T-helper 2 cell treated with Interferon-gamma antibody and Interleukin-4, amounts not matched to agents 5 μg/mL and 100 μg/mL, for 36 hours (primary cell): ENCODE measurements at regions not wholly inside any gene's neighbourhood (a gene's known extent, or its start where the extent isn't known, plus 50 kb on each side); places are given as distances from the start of the nearest gene placed in this dataset.

ENCODE experiments used
- DNase-seq: peaks from one replicate; pipeline ENCODE4 v3.0.0; 2021; ENCODE audit warnings: low spot score
- H3K27ac Mint-ChIP-seq: one replicate; pipeline ENCODE4 v1.8.0; 2021; ENCODE audit warnings: mild to moderate bottlenecking, mixed read lengths
- H3K27me3 Mint-ChIP-seq: one replicate; pipeline ENCODE4 v1.8.0; 2021; ENCODE audit warnings: low read depth, mixed read lengths
- H3K36me3 Mint-ChIP-seq: one replicate; pipeline ENCODE4 v1.8.0; 2021; ENCODE audit warnings: low read depth, mixed read lengths
- H3K4me1 Mint-ChIP-seq: one replicate; pipeline ENCODE4 v1.8.0; 2021; ENCODE audit warnings: low read depth, mixed read lengths
- H3K4me3 Mint-ChIP-seq: one replicate; pipeline ENCODE4 v1.8.0; 2022; ENCODE audit warnings: mild to moderate bottlenecking, moderate library complexity, mixed read lengths
- H3K9me3 Mint-ChIP-seq: one replicate; pipeline ENCODE4 v1.8.0; 2021; ENCODE audit warnings: mixed read lengths

GRCh38 chr13:106859533-106859904 is 291.6 kb upstream of the ARGLU1 start:
- Mint-ChIP-seq H3K36me3 (no peaks in the 10 kb centered on the region), H3K4me1 (no peaks in the 10 kb centered on the region), H3K9me3 (no peaks in the 10 kb centered on the region), H3K4me3 (no peak overlapping the region), H3K27me3 (no peaks in the 10 kb centered on the region), H3K27ac (no peak overlapping the region)
- DNase-seq: no peak

DNA sequence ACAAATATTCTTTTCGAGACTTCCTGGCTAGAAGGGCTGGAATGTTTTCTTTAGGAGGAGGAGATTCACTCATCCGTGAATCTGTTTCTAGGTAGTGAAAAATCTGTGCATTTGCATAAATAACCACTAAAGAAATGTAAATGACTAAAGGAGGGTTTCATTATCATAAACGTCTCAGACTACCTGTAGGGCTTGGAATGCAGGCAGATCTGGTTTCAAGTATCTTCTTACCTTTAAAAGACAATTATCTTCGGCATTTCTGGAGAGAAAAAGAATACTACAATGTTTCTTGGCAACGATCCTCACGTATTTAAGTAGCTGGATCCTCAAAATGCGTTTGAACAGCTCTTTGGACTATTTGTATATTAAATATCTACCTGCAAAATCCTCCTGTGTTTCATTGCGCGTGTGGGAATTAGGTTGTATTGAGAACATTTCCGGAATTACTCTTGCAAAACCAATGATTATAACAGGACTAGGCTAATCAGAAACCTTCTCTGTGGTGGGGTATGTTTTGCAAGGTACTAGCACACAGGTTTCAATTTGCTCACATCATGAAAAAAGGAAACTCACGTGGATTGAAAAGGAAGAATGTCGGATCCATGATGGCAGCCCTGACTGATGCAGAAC is 291.1 kb upstream of the ARGLU1 start:
- Mint-ChIP-seq H3K27ac (no peak overlapping the region), H3K4me3 (no peak overlapping the region), H3K27me3 (no peaks in the 10 kb centered on the region), H3K9me3 (no peaks in the 10 kb centered on the region), H3K4me1 (no peaks in the 10 kb centered on the region), H3K36me3 (no peaks in the 10 kb centered on the region)
- no peak for DNase-seq

GRCh38 chr13:106852436-106852835 is 284.5 kb upstream of the ARGLU1 start:
- no peaks in the 10 kb centered on the region for H3K27me3 Mint-ChIP-seq
- no peak overlapping the region for H3K4me3 Mint-ChIP-seq
- no peaks in the 10 kb centered on the region for H3K4me1 Mint-ChIP-seq
- DNase-seq: no peak
- H3K36me3 Mint-ChIP-seq: no peaks in the 10 kb centered on the region
- no peak overlapping the region for H3K27ac Mint-ChIP-seq
- no peaks in the 10 kb centered on the region for H3K9me3 Mint-ChIP-seq

DNA sequence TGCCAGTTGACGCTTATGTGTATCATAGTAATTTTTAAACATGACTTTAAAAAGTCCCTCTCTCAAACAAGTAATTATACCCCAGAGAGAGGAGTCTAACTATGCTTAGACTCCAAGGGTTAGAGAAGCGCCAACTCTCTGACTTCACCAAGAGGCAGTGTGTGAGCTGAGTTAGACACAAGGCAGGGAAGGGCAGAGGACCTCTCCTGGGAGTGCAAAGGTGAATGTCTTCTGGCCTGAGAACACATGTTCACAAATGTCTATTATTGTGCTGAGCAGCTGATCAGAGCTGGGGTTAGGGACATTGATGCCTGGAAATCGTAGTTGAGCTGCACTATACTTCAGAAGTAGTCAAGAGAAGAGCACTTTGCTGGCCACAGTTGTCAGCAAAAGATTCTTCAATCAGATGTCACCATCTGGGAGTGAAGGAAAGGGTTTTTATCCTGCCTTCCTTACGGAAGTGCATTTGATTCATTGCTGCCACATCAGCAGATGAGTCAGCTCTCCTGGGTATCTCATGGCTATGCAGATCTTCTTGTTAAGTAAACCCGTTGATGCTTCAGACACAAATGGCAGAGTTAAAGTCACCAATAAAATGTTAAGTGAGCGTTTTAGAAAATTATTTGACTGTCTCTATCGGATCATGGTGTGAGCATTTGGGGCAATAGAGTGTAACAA is 283.2 kb upstream of the ARGLU1 start:
- H3K4me3 Mint-ChIP-seq: no peak overlapping the region
- no peaks in the 10 kb centered on the region for H3K27me3 Mint-ChIP-seq
- no peaks in the 10 kb centered on the region for H3K9me3 Mint-ChIP-seq
- no peak overlapping the region for H3K27ac Mint-ChIP-seq
- no peaks in the 10 kb centered on the region for H3K36me3 Mint-ChIP-seq
- no peaks in the 10 kb centered on the region for H3K4me1 Mint-ChIP-seq
- DNase-seq: no peak

DNA sequence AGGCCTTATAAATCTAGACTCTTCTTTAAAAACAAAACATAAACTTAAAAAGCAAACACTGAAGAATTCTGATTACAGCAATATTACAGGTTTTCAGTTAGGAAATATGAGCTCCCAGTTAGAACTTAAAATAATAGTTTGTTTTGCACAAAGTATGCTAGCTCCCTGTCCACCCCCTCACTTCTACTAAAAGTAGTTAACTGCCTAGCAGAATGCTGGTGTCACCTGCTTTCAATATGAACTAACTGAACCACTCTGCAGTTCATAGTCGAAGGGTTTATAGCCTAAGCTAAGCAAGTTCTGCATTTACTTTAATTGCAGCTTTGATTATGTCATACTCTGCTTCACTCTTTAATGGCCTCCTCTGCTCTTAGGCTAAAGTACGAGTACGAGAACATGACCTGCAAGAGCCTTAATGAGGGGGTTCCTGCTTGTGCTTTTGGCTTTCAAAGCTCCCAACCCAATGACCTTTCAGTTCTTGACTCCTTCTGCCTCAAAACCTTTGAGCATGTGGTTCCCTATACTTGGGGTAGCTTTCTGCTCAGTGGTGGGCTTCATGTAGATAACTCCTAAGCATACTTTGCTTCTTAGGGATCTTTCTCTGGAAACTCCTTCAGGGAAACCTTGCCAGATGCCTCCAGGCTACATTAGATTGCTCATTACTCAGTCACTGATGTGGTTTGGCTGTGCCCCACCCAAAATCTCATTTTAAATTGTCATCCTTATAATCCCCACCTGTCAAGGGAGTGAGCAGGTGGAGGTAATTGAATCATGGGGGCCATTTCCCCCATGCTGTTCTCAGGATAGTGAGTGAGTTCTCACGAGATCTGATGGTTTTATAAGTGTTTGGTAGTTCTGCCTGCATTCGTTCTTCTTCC is 278.9 kb upstream of the ARGLU1 start:
- Mint-ChIP-seq H3K27ac (no peak overlapping the region), H3K36me3 (no peaks in the 10 kb centered on the region), H3K27me3 (no peaks in the 10 kb centered on the region), H3K4me3 (no peak overlapping the region), H3K9me3 (no peaks in the 10 kb centered on the region), H3K4me1 (no peaks in the 10 kb centered on the region)
- no peak for DNase-seq

DNA sequence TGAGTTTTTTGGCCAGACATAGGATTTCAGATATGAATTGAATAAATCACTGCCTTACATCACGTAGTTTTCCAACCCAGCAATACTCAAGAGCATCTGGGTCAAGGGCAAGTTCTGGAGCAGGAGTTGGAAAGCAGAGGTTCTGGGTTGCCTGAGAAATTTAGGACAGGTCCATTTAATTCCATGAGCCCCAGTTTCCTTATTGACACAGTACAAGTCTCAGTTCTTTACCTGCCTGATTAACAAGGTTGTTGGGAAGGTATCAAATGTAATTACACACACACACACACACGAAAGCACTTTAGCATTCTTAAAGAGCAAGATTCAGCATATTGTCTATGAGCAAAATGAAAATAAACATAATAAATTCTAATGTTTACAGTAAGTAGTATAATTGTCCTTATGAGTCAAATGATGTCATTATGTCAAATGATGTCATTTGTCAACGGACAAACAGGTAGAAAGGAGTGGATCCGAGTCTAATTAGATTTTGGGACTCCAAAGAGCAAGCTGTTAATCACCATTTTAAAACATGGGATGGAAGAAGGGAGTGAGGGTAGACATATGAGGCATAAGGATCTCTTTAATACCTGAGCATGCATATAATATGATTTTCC is 268.4 kb upstream of the ARGLU1 start:
- DNase-seq: no peak
- no peaks in the 10 kb centered on the region for H3K4me1 Mint-ChIP-seq

DNA sequence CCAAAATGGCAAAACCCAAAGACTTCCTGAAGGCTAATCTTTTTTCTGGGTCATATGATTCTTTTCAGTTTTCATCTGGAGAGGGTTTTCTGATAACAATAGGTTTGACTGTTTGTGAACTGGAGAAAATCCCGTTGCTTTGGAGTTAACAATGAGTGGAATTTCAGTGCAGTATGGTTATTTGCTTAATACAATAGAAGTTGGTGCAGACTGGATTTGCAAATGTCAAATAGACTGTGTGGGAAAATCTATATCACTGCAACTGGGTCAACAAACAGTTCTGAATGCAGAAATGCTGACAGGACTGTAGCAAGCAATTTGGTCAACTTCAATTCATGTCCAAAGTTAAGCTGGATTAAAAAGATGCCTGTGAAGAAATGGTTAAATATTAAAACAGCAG is 267.5 kb upstream of the ARGLU1 start:
- no peaks in the 10 kb centered on the region for H3K36me3 Mint-ChIP-seq
- no peaks in the 10 kb centered on the region for H3K9me3 Mint-ChIP-seq
- DNase-seq: no peak
- H3K27me3 Mint-ChIP-seq: no peaks in the 10 kb centered on the region
- H3K4me3 Mint-ChIP-seq: no peak overlapping the region
- no peaks in the 10 kb centered on the region for H3K4me1 Mint-ChIP-seq
- no peak overlapping the region for H3K27ac Mint-ChIP-seq

More for the DNA sequence above, 268.4 kb upstream of the ARGLU1 start:
- Mint-ChIP-seq H3K4me3 (no peak overlapping the region), H3K36me3 (no peaks in the 10 kb centered on the region), H3K27ac (no peak overlapping the region), H3K9me3 (no peaks in the 10 kb centered on the region), H3K27me3 (no peaks in the 10 kb centered on the region)

DNA sequence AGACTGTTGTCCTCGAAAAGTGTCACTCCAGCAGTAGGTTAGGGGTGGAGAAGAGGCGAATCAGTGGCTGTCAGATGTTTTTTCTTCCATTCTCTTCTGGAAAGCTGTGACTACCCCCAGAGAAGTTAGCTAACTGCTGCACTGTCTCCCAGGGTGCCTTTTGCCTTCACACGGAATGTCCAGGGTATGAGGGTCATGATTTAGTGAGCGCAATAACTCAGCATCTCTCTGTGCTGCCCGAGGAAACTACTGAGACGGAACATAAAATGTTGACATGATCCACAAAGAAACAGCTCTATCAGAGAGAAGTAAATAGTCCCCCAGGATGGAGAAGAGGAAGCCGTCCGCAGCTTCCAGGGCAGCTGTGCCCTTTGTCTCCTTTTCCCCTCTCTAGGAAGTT is 254.0 kb upstream of the ARGLU1 start:
- no peaks in the 10 kb centered on the region for H3K27me3 Mint-ChIP-seq

DNA sequence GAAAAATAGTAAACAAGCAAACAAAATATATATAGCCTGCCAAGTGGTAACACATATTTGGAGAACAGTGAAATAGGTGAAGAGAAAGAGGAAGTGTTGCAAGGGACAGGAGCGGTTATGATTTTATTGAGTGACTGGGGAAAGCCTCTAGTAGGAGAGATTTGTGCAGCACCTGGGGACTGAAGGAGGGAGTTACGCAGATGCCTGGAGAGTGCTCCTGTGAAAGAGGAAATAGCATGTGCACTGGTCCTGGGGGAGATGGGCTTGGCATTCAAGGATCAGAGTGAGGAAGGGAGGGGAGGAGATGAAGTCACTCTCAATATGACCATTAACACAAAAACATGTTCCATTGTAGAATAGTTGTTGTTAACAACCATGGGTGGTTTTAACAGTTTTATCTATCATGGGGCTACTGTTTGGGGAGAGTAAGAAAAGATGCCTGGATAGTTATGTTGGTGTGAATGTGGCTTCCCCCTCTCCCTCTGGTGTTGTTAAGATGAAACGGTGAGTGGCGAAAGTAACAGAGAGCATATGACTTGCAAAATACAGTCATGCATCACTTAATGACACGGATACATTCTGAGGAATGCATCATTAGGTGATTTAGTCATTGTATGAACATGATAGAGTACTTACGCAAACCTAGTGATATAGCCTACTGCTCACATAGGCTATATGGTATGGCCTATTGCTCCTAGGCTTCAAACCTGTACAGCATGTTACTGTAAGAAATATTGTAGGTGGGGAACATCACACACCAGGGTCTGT is 251.7 kb upstream of the ARGLU1 start:
- DNase-seq: no peak
- H3K27ac Mint-ChIP-seq: no peak overlapping the region

More for the DNA sequence above, 254.0 kb upstream of the ARGLU1 start:
- H3K4me1 Mint-ChIP-seq: no peaks in the 10 kb centered on the region
- no peaks in the 10 kb centered on the region for H3K36me3 Mint-ChIP-seq
- DNase-seq: no peak
- no peak overlapping the region for H3K4me3 Mint-ChIP-seq
- H3K27ac Mint-ChIP-seq: no peak overlapping the region
- peaks cover 9% of the 10 kb centered on the region for H3K9me3 Mint-ChIP-seq

GRCh38 chr13:106818971-106819370 is 251.0 kb upstream of the ARGLU1 start:
- Mint-ChIP-seq H3K9me3 (no peaks in the 10 kb centered on the region), H3K4me3 (no peak overlapping the region), H3K27me3 (no peaks in the 10 kb centered on the region), H3K36me3 (no peaks in the 10 kb centered on the region), H3K4me1 (no peaks in the 10 kb centered on the region), H3K27ac (no peak overlapping the region)
- DNase-seq: no peak

More for the DNA sequence above, 251.7 kb upstream of the ARGLU1 start:
- no peaks in the 10 kb centered on the region for H3K27me3 Mint-ChIP-seq
- H3K4me1 Mint-ChIP-seq: no peaks in the 10 kb centered on the region
- H3K4me3 Mint-ChIP-seq: no peak overlapping the region
- no peaks in the 10 kb centered on the region for H3K9me3 Mint-ChIP-seq
- no peaks in the 10 kb centered on the region for H3K36me3 Mint-ChIP-seq

DNA sequence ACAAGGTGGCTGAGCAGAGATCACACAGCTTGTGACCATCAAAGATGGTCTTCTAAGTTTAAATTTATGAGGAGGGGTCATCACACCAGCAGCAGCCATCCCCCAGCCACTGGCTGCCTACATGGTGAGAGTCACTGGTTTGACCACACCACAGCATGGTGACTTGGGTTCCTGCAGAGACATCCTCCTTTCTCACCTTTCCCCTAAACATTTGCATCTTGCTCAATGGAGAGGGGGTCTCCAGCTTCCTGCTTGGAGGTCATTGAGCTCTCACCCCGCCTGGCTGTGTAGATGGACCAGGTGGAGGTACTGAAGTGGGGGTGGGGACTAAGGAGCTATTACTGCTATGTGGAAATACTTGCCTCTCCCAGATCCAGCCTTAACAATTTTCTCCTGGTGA is 247.6 kb upstream of the ARGLU1 start:
- no peaks in the 10 kb centered on the region for H3K36me3 Mint-ChIP-seq

GRCh38 chr13:106814463-106814862 is 246.5 kb upstream of the ARGLU1 start:
- no peak overlapping the region for H3K4me3 Mint-ChIP-seq
- no peak overlapping the region for H3K27ac Mint-ChIP-seq
- no peaks in the 10 kb centered on the region for H3K9me3 Mint-ChIP-seq
- DNase-seq: no peak
- H3K36me3 Mint-ChIP-seq: no peaks in the 10 kb centered on the region
- no peaks in the 10 kb centered on the region for H3K4me1 Mint-ChIP-seq
- no peaks in the 10 kb centered on the region for H3K27me3 Mint-ChIP-seq

More for the DNA sequence above, 247.6 kb upstream of the ARGLU1 start:
- no peaks in the 10 kb centered on the region for H3K27me3 Mint-ChIP-seq
- H3K9me3 Mint-ChIP-seq: no peaks in the 10 kb centered on the region
- no peaks in the 10 kb centered on the region for H3K4me1 Mint-ChIP-seq
- DNase-seq: no peak
- no peak overlapping the region for H3K27ac Mint-ChIP-seq
- no peak overlapping the region for H3K4me3 Mint-ChIP-seq

GRCh38 chr13:106810069-106810468 is 242.1 kb upstream of the ARGLU1 start:
- Mint-ChIP-seq H3K36me3 (no peaks in the 10 kb centered on the region), H3K4me3 (no peak overlapping the region), H3K27me3 (no peaks in the 10 kb centered on the region), H3K4me1 (no peaks in the 10 kb centered on the region), H3K9me3 (no peaks in the 10 kb centered on the region), H3K27ac (no peak overlapping the region)
- DNase-seq: no peak
